ENCODE measurements at regions not wholly inside any gene's neighbourhood (a gene's known extent, or its start where the extent isn't known, plus 50 kb on each side); places are given as distances from the start of the nearest gene placed in this dataset.

GRCh38 chr4:123308667-123309066, 87.9 kb upstream of the SPRY1 start:
- Histone ChIP-seq H3K9me3 (no peaks in the 10 kb centered on the region), H3K4me1 (no peaks in the 10 kb centered on the region), H3K4me3 (no peak overlapping the region), H3K27ac (no peak overlapping the region), H3K27me3 (no peaks in the 10 kb centered on the region), H3K36me3 (no peaks in the 10 kb centered on the region)
- intact Hi-C loops (cut with DNase I; ENCODE audit: low total_unique reads) = no loop called here
- TF ChIP-seq EP300 (IDR thresholded peaks at IDR 0.05; ENCODE audit: low read depth) (no peak), POLR2A (IDR thresholded peaks at IDR 0.05) (no peak), CTCF (IDR thresholded peaks at IDR 0.05) (no peak), POLR2AphosphoS5 (IDR thresholded peaks at IDR 0.05) (no peak)
- in situ Hi-C loops (cut with MboI; ENCODE audit: low pct_ligation_motif_present in 1 of 4, low pct_unique_long_range_greater_than_20kb in 1 of 4, low sequenced_read_pairs in 3 of 4) = no loop called here
- no peak for DNase-seq
- WGBS, 2 donors (ENCODE audit: low coverage in 1 of 2) = 100% methylated on average over 1 of the region's 1 CpG

DNA sequence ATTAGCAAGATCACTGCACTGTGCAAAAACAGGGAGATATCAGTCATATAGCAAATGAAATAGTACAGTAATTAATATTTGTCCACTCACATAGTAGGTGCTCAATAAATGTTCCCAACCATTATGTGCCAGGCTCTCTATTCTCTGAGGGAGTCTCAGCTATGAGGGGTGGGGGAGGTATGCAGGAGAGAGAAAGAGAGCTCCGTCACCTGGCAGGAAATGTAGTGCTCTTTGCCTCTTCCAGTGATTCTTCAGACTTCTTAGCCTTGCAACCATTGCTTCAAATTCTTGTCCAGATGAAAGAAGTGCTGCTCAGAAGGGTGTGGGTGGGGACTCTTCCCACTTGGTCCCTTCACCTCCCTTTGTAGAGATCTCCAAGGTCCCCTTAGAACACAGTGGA, 84.5 kb upstream of the SPRY1 start:
- H3K27ac ChIP-seq = no peak overlapping the region
- H3K4me1 ChIP-seq = no peaks in the 10 kb centered on the region
- H3K9me3 ChIP-seq = no peaks in the 10 kb centered on the region
- no peak overlapping the region for H3K4me3 ChIP-seq
- TF ChIP-seq CTCF (IDR thresholded peaks at IDR 0.05) (no peak), EP300 (IDR thresholded peaks at IDR 0.05; ENCODE audit: low read depth) (no peak), POLR2AphosphoS5 (IDR thresholded peaks at IDR 0.05) (no peak), POLR2A (IDR thresholded peaks at IDR 0.05) (no peak)
- in situ Hi-C loops (cut with MboI; ENCODE audit: low pct_ligation_motif_present in 1 of 4, low pct_unique_long_range_greater_than_20kb in 1 of 4, low sequenced_read_pairs in 3 of 4) (no loop called here), intact Hi-C loops (cut with DNase I; ENCODE audit: low total_unique reads) (no loop called here)
- H3K36me3 ChIP-seq = no peaks in the 10 kb centered on the region
- no peaks in the 10 kb centered on the region for H3K27me3 ChIP-seq
- 83 to 100% methylated on average over 1 of the region's 1 CpG for WGBS, 2 donors (ENCODE audit: low coverage in 1 of 2)
- DNase-seq = no peak

GRCh38 chr4:123312951-123313592, 83.5 kb upstream of the SPRY1 start:
- H3K27ac ChIP-seq = no peak overlapping the region
- no peaks in the 10 kb centered on the region for H3K36me3 ChIP-seq
- DNase-seq = no peak
- in situ Hi-C loops (cut with MboI; ENCODE audit: low pct_ligation_motif_present in 1 of 4, low pct_unique_long_range_greater_than_20kb in 1 of 4, low sequenced_read_pairs in 3 of 4) (no loop called here), intact Hi-C loops (cut with DNase I; ENCODE audit: low total_unique reads) (no loop called here)
- WGBS, 2 donors (ENCODE audit: low coverage in 1 of 2) = 89 to 92% methylated on average over 7 to 10 of the region's 10 CpGs
- no peak overlapping the region for H3K4me3 ChIP-seq
- TF ChIP-seq POLR2A (IDR thresholded peaks at IDR 0.05) (no peak), CTCF (IDR thresholded peaks at IDR 0.05) (no peak), POLR2AphosphoS5 (IDR thresholded peaks at IDR 0.05) (no peak), EP300 (IDR thresholded peaks at IDR 0.05; ENCODE audit: low read depth) (no peak)
- H3K4me1 ChIP-seq = no peaks in the 10 kb centered on the region
- no peaks in the 10 kb centered on the region for H3K9me3 ChIP-seq
- H3K27me3 ChIP-seq = no peaks in the 10 kb centered on the region

DNA sequence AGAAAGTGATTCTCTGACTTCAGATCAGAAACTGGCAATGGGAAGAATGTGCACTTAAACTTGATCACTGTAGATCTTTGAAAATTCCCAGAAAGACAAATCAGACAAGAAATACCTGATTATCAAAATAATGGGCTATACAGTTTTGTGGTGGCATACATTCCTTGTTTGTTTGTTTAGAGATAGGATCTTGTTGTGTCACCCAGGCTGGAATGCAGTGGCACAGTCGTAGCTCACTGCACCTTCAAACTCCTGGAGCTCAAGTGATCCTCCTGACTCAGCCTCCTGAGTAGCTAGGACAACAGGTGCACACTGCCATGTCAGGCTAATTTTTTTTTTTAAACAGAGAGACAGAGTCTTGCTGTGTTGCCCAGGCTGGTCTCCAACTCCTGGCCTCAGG, 81.0 kb upstream of the SPRY1 start:
- H3K36me3 ChIP-seq = no peaks in the 10 kb centered on the region
- no peaks in the 10 kb centered on the region for H3K27me3 ChIP-seq
- no peak overlapping the region for H3K4me3 ChIP-seq
- H3K4me1 ChIP-seq = no peaks in the 10 kb centered on the region
- intact Hi-C loops (cut with DNase I; ENCODE audit: low total_unique reads) = no loop called here
- no peak overlapping the region for H3K27ac ChIP-seq
- in situ Hi-C loops (cut with MboI; ENCODE audit: low pct_ligation_motif_present in 1 of 4, low pct_unique_long_range_greater_than_20kb in 1 of 4, low sequenced_read_pairs in 3 of 4) = no loop called here
- WGBS, 2 donors (ENCODE audit: low coverage in 1 of 2) = 100% methylated on average over 1 of the region's 1 CpG; no CpG with 5 or more reads in 1 of the 2 donors
- no peaks in the 10 kb centered on the region for H3K9me3 ChIP-seq
- no peak for DNase-seq
- TF ChIP-seq POLR2A (IDR thresholded peaks at IDR 0.05) (no peak), CTCF (IDR thresholded peaks at IDR 0.05) (no peak), POLR2AphosphoS5 (IDR thresholded peaks at IDR 0.05) (no peak), EP300 (IDR thresholded peaks at IDR 0.05; ENCODE audit: low read depth) (no peak)
